HepG2 (cell line): ENCODE measurements at regions not wholly inside any gene's neighbourhood (a gene's known extent, or its start where the extent isn't known, plus 50 kb on each side); places are given as distances from the start of the nearest gene placed in this dataset.

ENCODE experiments used
- EEA1 ChIP-seq: sonication (generic); formaldehyde crosslinking; IDR thresholded peaks from 2 replicates; pipeline ENCODE4 v1.5.1; 2020; ENCODE audit warnings: mild to moderate bottlenecking, missing genetic modification reagents, borderline replicate concordance
- PHF8 ChIP-seq: sonication (generic); formaldehyde crosslinking; IDR thresholded peaks from 2 replicates; pipeline ENCODE4 v1.5.0; 2020; ENCODE audit warnings: missing genetic modification reagents
- YY1 ChIP-seq: IDR thresholded peaks from 2 replicates; pipeline ENCODE4 v1.6.1; 2011; ENCODE audit warnings: low read length, low read depth, moderate library complexity, mild to moderate bottlenecking; ENCODE audit not compliant: insufficient read depth, insufficient replicate concordance
- TF ChIP-seq, protein P1 (sequence below): sonication (generic); formaldehyde crosslinking; IDR thresholded peaks from 2 replicates; pipeline ENCODE4 v1.5.0; 2020; ENCODE audit warnings: mild to moderate bottlenecking, missing genetic modification reagents, moderate library complexity
- TF ChIP-seq, protein P2 (sequence below): sonication (generic); formaldehyde crosslinking; IDR thresholded peaks from 2 replicates; pipeline ENCODE4 v1.8.1; 2022; ENCODE audit warnings: low read depth, mild to moderate bottlenecking, missing genetic modification reagents
- TF ChIP-seq, protein P3 (sequence below): sonication (generic); formaldehyde crosslinking; conservative IDR thresholded peaks from 2 replicates; pipeline ENCODE4 v1.4.0; 2020; ENCODE audit warnings: missing genetic modification reagents
- TF ChIP-seq, protein P4 (sequence below): IDR thresholded peaks from 2 replicates; pipeline ENCODE4 v1.6.1; 2016; ENCODE audit warnings: low read depth, missing genetic modification reagents, missing compliant biosample characterization
- TF ChIP-seq, protein P5 (sequence below): sonication (generic); formaldehyde crosslinking; IDR thresholded peaks from 2 replicates; pipeline ENCODE4 v1.4.0; 2020; ENCODE audit warnings: mild to moderate bottlenecking, missing genetic modification reagents

DNA sequence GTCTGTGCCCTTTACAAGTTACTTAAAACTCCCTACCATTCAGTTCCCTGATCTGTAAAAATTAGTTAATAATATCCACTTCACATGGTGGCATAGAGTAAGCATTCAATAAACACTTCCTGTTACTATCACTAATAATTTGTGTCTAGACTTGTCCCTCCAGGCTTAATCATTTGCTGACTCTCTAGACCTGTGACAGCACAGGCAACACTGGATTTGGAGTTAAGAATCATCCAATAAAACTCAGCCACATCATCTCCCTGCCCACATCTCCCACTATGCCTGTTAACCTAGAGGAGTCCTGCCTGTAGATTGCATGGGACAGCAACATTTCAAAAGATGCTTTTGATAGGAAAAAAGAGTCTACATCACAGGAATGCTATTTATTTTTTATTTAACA, 564.6 kb downstream of the MFSD1 start:
- TF ChIP-seq PHF8 (CRISPR knock-in tag) (no peak), EEA1 (CRISPR knock-in tag) (no peak), YY1 (no peak)
- TF ChIP-seq, protein P1, sequence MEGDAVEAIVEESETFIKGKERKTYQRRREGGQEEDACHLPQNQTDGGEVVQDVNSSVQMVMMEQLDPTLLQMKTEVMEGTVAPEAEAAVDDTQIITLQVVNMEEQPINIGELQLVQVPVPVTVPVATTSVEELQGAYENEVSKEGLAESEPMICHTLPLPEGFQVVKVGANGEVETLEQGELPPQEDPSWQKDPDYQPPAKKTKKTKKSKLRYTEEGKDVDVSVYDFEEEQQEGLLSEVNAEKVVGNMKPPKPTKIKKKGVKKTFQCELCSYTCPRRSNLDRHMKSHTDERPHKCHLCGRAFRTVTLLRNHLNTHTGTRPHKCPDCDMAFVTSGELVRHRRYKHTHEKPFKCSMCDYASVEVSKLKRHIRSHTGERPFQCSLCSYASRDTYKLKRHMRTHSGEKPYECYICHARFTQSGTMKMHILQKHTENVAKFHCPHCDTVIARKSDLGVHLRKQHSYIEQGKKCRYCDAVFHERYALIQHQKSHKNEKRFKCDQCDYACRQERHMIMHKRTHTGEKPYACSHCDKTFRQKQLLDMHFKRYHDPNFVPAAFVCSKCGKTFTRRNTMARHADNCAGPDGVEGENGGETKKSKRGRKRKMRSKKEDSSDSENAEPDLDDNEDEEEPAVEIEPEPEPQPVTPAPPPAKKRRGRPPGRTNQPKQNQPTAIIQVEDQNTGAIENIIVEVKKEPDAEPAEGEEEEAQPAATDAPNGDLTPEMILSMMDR (CRISPR knock-in tag) = no peak
- TF ChIP-seq, protein P2, sequence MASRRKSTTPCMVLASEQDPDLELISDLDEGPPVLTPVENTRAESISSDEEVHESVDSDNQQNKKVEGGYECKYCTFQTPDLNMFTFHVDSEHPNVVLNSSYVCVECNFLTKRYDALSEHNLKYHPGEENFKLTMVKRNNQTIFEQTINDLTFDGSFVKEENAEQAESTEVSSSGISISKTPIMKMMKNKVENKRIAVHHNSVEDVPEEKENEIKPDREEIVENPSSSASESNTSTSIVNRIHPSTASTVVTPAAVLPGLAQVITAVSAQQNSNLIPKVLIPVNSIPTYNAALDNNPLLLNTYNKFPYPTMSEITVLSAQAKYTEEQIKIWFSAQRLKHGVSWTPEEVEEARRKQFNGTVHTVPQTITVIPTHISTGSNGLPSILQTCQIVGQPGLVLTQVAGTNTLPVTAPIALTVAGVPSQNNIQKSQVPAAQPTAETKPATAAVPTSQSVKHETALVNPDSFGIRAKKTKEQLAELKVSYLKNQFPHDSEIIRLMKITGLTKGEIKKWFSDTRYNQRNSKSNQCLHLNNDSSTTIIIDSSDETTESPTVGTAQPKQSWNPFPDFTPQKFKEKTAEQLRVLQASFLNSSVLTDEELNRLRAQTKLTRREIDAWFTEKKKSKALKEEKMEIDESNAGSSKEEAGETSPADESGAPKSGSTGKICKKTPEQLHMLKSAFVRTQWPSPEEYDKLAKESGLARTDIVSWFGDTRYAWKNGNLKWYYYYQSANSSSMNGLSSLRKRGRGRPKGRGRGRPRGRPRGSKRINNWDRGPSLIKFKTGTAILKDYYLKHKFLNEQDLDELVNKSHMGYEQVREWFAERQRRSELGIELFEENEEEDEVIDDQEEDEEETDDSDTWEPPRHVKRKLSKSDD (CRISPR knock-in tag) = no peak
- TF ChIP-seq, protein P3, sequence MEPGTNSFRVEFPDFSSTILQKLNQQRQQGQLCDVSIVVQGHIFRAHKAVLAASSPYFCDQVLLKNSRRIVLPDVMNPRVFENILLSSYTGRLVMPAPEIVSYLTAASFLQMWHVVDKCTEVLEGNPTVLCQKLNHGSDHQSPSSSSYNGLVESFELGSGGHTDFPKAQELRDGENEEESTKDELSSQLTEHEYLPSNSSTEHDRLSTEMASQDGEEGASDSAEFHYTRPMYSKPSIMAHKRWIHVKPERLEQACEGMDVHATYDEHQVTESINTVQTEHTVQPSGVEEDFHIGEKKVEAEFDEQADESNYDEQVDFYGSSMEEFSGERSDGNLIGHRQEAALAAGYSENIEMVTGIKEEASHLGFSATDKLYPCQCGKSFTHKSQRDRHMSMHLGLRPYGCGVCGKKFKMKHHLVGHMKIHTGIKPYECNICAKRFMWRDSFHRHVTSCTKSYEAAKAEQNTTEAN (CRISPR knock-in tag) = no peak
- TF ChIP-seq, protein P4, sequence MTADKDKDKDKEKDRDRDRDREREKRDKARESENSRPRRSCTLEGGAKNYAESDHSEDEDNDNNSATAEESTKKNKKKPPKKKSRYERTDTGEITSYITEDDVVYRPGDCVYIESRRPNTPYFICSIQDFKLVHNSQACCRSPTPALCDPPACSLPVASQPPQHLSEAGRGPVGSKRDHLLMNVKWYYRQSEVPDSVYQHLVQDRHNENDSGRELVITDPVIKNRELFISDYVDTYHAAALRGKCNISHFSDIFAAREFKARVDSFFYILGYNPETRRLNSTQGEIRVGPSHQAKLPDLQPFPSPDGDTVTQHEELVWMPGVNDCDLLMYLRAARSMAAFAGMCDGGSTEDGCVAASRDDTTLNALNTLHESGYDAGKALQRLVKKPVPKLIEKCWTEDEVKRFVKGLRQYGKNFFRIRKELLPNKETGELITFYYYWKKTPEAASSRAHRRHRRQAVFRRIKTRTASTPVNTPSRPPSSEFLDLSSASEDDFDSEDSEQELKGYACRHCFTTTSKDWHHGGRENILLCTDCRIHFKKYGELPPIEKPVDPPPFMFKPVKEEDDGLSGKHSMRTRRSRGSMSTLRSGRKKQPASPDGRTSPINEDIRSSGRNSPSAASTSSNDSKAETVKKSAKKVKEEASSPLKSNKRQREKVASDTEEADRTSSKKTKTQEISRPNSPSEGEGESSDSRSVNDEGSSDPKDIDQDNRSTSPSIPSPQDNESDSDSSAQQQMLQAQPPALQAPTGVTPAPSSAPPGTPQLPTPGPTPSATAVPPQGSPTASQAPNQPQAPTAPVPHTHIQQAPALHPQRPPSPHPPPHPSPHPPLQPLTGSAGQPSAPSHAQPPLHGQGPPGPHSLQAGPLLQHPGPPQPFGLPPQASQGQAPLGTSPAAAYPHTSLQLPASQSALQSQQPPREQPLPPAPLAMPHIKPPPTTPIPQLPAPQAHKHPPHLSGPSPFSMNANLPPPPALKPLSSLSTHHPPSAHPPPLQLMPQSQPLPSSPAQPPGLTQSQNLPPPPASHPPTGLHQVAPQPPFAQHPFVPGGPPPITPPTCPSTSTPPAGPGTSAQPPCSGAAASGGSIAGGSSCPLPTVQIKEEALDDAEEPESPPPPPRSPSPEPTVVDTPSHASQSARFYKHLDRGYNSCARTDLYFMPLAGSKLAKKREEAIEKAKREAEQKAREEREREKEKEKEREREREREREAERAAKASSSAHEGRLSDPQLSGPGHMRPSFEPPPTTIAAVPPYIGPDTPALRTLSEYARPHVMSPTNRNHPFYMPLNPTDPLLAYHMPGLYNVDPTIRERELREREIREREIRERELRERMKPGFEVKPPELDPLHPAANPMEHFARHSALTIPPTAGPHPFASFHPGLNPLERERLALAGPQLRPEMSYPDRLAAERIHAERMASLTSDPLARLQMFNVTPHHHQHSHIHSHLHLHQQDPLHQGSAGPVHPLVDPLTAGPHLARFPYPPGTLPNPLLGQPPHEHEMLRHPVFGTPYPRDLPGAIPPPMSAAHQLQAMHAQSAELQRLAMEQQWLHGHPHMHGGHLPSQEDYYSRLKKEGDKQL (CRISPR knock-in tag) = no peak
- TF ChIP-seq, protein P5, sequence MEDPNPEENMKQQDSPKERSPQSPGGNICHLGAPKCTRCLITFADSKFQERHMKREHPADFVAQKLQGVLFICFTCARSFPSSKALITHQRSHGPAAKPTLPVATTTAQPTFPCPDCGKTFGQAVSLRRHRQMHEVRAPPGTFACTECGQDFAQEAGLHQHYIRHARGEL (CRISPR knock-in tag) = no peak
